GM12878 (cell line): ENCODE measurements at regions not wholly inside any gene's neighbourhood (a gene's known extent, or its start where the extent isn't known, plus 50 kb on each side); places are given as distances from the start of the nearest gene placed in this dataset.

Source experiments
- ATAC-seq: fragments of 200-7000 bp; cut with Tn5 transposase; 3 replicates; pipeline ENCODE4 v1.9.1; 2020; ENCODE audit warnings: mild to moderate bottlenecking, moderate library complexity
- BruUV-seq: library from RNA; stranded (reverse); fragments of 400-500 nt; replicated peaks from 2 replicates; lab custom pipeline; 2021; lab: Mats Ljungman, UMichigan
- CTCF ChIA-PET: fragments of 300-600 bp; sonication (Branson Sonifier 250); formaldehyde crosslinking; extraction: SDS; loops from one replicate; lab custom pipeline; 2021; ENCODE audit warnings: inconsistent platforms; lab: Yijun Ruan, JAX
- POLR2A ChIA-PET: fragments of 350-600 bp; formaldehyde crosslinking; extraction: SDS; loops from one replicate; lab custom pipeline; 2021; ENCODE audit warnings: inconsistent platforms; lab: Charles Lee
- RAD21 ChIA-PET: fragments of 300-600 bp; sonication (Branson Sonifier 250); formaldehyde crosslinking; loops from one replicate; lab custom pipeline; 2023; ENCODE audit warnings: antibody characterized with exemption; ENCODE audit not compliant: unreplicated experiment; lab: Charles Lee
- SMC1A ChIA-PET: fragments of 300-600 bp; sonication (Branson Sonifier 250); formaldehyde crosslinking; loops from one replicate; lab custom pipeline; 2023; ENCODE audit not compliant: unreplicated experiment, uncharacterized antibody; lab: Charles Lee
- DNase-seq: peaks from one replicate; pipeline ENCODE4 v3.0.0-alpha.2; 2011; ENCODE audit warnings: low read depth, low spot score
- FAIRE-seq: peaks from 3 replicates; lab custom pipeline; 2011; peaks lifted over from hg19 to GRCh38; lab: Jason Lieb, UNC
- H2AFZ ChIP-seq: 2 replicates; pipeline ENCODE4 v1.6.0; 2011; ENCODE audit warnings: low read depth, low read length, control low read depth; ENCODE audit not compliant: control insufficient read depth
- H3K27ac ChIP-seq: 2 replicates; pipeline ENCODE4 v1.5.1; 2011; ENCODE audit warnings: control low read depth; ENCODE audit not compliant: control insufficient read depth, insufficient read depth
- H3K27me3 ChIP-seq, 2 experiments: replicated peaks in 1 of 2; 2 replicates each; pipeline versions ENCODE4 v1.6.0 to v1.6.1; 2011; ENCODE audit warnings: low read length in 1 of 2; ENCODE audit not compliant: control insufficient read depth in 2 of 2, insufficient read depth in 2 of 2
- H3K36me3 ChIP-seq, 2 experiments: 2 replicates each; pipeline ENCODE4 v1.5.1; 2011; ENCODE audit warnings: low read length in 1 of 2; ENCODE audit not compliant: control insufficient read depth in 2 of 2, insufficient read depth in 2 of 2
- H3K4me1 ChIP-seq: 2 replicates; pipeline ENCODE4 v1.6.1; 2011; ENCODE audit warnings: mild to moderate bottlenecking, low read length, moderate library complexity, mixed read lengths; ENCODE audit not compliant: control insufficient read depth, insufficient read depth
- H3K4me2 ChIP-seq: 2 replicates; pipeline ENCODE4 v1.6.0; 2011; ENCODE audit warnings: control low read depth; ENCODE audit not compliant: control insufficient read depth, insufficient read depth
- H3K4me3 ChIP-seq: fragments of 200-600 bp; sonication (generic); 2 replicates; pipeline ENCODE4 v1.5.1; 2016
- H3K79me2 ChIP-seq: 2 replicates; pipeline ENCODE4 v1.6.0; 2011; ENCODE audit warnings: low read length; ENCODE audit not compliant: control insufficient read depth, insufficient read depth
- H3K9ac ChIP-seq: 2 replicates; pipeline ENCODE4 v1.8.0; 2011; ENCODE audit warnings: low read length, control low read depth, mixed read lengths; ENCODE audit not compliant: control insufficient read depth, insufficient read depth
- H3K9me3 ChIP-seq: replicated peaks from 3 replicates; pipeline ENCODE4 v1.5.1; 2011; ENCODE audit warnings: mild to moderate bottlenecking, low read length; ENCODE audit not compliant: control insufficient read depth, insufficient read depth
- H4K20me1 ChIP-seq: 2 replicates; pipeline ENCODE4 v1.6.0; 2011; ENCODE audit not compliant: control insufficient read depth, insufficient read depth
- HDAC2 ChIP-seq: fragments of 200-600 bp; sonication (generic); IDR thresholded peaks from 2 replicates; pipeline ENCODE4 v1.6.1; 2017
- HDGF ChIP-seq: fragments of 450-650 bp; IDR thresholded peaks from 2 replicates; pipeline ENCODE4 v1.6.1; 2016; ENCODE audit warnings: antibody characterized with exemption
- ZNF274 ChIP-seq: IDR thresholded peaks from one replicate; pipeline ENCODE4 v1.8.0; 2011; ENCODE audit not compliant: insufficient read length, insufficient read depth
- WGBS: methylation state at CpG from one replicate; pipeline ENCODE4 v1.1.6; 2016; ENCODE audit warnings: low lambda C conversion rate; ENCODE audit not compliant: insufficient replicate concordance, insufficient coverage; ENCODE audit errors: missing lambda C conversion rate; 5-methylcytosine and 5-hydroxymethylcytosine counted together
- in situ Hi-C: fragments of 300-500 bp; cut with MboI; formaldehyde crosslinking; loops from 9 replicates; pipeline ENCODE4 v1.14.3; 2018; ENCODE audit warnings: mixed read lengths
- intact Hi-C: fragments of 100-400 bp; cut with micrococcal nuclease; formaldehyde crosslinking; loops from one replicate; pipeline ENCODE4 v1.14.2; 2022; ENCODE audit not compliant: unreplicated experiment

- POLR2A ChIA-PET: interaction anchor here (0.6 kb wide), 1 partner anchor 25 kb away, joined by 3 read pairs; no protein-coding TSS in a partner anchor
These were observed 80.0 kb upstream of the TAB2 start for GRCh38 chr6:149237464-149237863.

GRCh38 chr6:149239573-149240209, 77.8 kb upstream of the TAB2 start:
- intact Hi-C loops: no loop called here
- H3K9me3 ChIP-seq: peaks cover 12% of the 10 kb centered on the region
- H3K9ac ChIP-seq: no peak overlapping the region
- no peak overlapping the region for H2AFZ ChIP-seq
- ChIA-PET POLR2A (no interaction called here), CTCF (interaction anchor here (1.2 kb wide), 1 partner anchor 43 kb away, joined by 3 read pairs; no protein-coding TSS in a partner anchor), RAD21 (no interaction called here), SMC1A (interaction anchor here (1.3 to 1.4 kb wide), 2 partner anchors 10 to 31 kb away, joined by 3 to 5 read pairs; no protein-coding TSS in a partner anchor)
- no peaks in the 10 kb centered on the region for H3K79me2 ChIP-seq
- no peak for FAIRE-seq
- no peak overlapping the region for H3K27ac ChIP-seq
- in situ Hi-C loops: no loop called here
- no TSS peak for BruUV-seq
- WGBS: 64% methylated on average over 6 of the region's 6 CpGs
- H4K20me1 ChIP-seq: no peaks in the 10 kb centered on the region
- peaks cover 10% of the 10 kb centered on the region for H3K4me1 ChIP-seq
- no peaks in the 10 kb centered on the region for H3K27me3 ChIP-seq
- DNase-seq: no peak
- peak; percentile 52 for TF ChIP-seq ZNF274
- no peak for TF ChIP-seq HDGF
- H3K4me2 ChIP-seq: no peak overlapping the region
- H3K36me3 ChIP-seq: no peaks in the 10 kb centered on the region
- no peak for ATAC-seq
- no peak overlapping the region for H3K4me3 ChIP-seq

More at GRCh38 chr6:149237464-149237863, 80.0 kb upstream of the TAB2 start:
- Histone ChIP-seq H3K4me1 (peaks cover 19% of the 10 kb centered on the region), H3K36me3 (no peaks in the 10 kb centered on the region), H3K9me3 (peaks cover 12% of the 10 kb centered on the region), H3K4me2 (no peak overlapping the region), H3K4me3 (no peak overlapping the region), H2AFZ (no peak overlapping the region), H3K9ac (no peak overlapping the region), H3K27me3 (no peaks in the 10 kb centered on the region), H4K20me1 (no peaks in the 10 kb centered on the region), H3K79me2 (no peaks in the 10 kb centered on the region), H3K27ac (no peak overlapping the region)
- BruUV-seq: no TSS peak
- 57% methylated on average over 6 of the region's 6 CpGs for WGBS
- DNase-seq (no peak), ATAC-seq (no peak), FAIRE-seq (no peak)
- no peak for TF ChIP-seq HDAC2
- intact Hi-C loops: no loop called here
- SMC1A ChIA-PET: interaction anchor here (1.7 to 4.0 kb wide), 5 partner anchors 9 to 39 kb away, joined by 3 to 33 read pairs (median 8); no protein-coding TSS in a partner anchor
- RAD21 ChIA-PET: no interaction called here
- in situ Hi-C loops: no loop called here
- CTCF ChIA-PET: interaction anchor here (1.4 kb wide), 1 partner anchor 86 kb away, joined by 4 read pairs; no protein-coding TSS in a partner anchor
